C4-2B (cell line): ENCODE measurements at regions not wholly inside any gene's neighbourhood (a gene's known extent, or its start where the extent isn't known, plus 50 kb on each side); places are given as distances from the start of the nearest gene placed in this dataset.
"Not testable (repeated sequence)": the region's sequence is repeated elsewhere in the genome, so short reads cannot be mapped to it uniquely, and the experiment has no call there.

Experiments used
- ZFX ChIP-seq: fragments of 450-650 bp; IDR thresholded peaks from 2 replicates; pipeline ENCODE4 v1.6.1; 2017
- TF ChIP-seq, protein P1 (sequence below): fragments of 450-650 bp; conservative IDR thresholded peaks from 2 replicates; pipeline ENCODE4 v1.5.1; 2017; ENCODE audit warnings: mild to moderate bottlenecking

DNA sequence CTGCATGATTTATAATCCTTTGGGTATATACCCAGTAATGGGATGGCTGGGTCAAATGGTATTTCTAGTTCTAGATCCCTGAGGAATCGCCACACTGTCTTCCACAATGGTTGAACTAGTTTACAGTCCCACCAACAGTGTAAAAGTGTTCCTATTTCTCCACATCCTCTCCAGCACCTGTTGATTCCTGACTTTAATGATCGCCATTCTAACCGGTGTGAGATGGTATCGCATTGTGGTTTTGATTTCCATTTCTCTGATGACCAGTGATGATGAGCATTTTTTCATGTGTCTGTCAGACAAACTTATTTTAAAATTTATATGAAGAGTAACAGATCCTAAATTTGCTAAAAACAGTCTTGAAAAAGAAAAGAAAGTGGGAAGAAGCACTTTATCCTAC is 197.7 kb downstream of the FGFR2 start:
- TF ChIP-seq, protein P1, sequence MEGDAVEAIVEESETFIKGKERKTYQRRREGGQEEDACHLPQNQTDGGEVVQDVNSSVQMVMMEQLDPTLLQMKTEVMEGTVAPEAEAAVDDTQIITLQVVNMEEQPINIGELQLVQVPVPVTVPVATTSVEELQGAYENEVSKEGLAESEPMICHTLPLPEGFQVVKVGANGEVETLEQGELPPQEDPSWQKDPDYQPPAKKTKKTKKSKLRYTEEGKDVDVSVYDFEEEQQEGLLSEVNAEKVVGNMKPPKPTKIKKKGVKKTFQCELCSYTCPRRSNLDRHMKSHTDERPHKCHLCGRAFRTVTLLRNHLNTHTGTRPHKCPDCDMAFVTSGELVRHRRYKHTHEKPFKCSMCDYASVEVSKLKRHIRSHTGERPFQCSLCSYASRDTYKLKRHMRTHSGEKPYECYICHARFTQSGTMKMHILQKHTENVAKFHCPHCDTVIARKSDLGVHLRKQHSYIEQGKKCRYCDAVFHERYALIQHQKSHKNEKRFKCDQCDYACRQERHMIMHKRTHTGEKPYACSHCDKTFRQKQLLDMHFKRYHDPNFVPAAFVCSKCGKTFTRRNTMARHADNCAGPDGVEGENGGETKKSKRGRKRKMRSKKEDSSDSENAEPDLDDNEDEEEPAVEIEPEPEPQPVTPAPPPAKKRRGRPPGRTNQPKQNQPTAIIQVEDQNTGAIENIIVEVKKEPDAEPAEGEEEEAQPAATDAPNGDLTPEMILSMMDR: not testable (repeated sequence)
- not testable (repeated sequence) for TF ChIP-seq ZFX
